NCI-H1092 treated with DMSO at 0.1 percent for 48 hours (cell line): ENCODE measurements at regions not wholly inside any gene's neighbourhood (a gene's known extent, or its start where the extent isn't known, plus 50 kb on each side); places are given as distances from the start of the nearest gene placed in this dataset.
"Not testable (repeated sequence)": the region's sequence is repeated elsewhere in the genome, so short reads cannot be mapped to it uniquely, and the experiment has no call there.

ENCODE experiments used
- DNase-seq: peaks from one replicate; lab custom pipeline; 2025; lab: John Stamatoyannopoulos, UW

DNA sequence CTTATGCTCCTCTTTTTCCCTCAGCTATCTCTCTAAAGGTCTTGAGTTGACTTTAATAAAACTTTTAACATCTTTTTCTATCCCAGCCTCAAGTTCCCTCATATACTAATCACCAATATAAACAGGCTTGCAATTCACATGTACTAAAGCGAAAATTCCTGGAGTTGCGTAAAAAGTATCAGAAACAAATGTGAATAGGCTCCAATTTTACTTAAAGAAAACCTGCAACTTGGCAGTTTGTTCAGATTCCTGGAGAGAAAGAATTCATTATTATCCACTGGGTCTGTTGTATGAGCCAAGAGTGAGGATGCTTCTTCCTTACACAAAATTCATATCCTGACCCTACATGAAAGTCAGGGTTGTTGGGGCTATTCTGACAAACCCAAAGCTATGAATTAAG is 384.2 kb downstream of the DTWD2 start:
- DNase-seq = no peak

DNA sequence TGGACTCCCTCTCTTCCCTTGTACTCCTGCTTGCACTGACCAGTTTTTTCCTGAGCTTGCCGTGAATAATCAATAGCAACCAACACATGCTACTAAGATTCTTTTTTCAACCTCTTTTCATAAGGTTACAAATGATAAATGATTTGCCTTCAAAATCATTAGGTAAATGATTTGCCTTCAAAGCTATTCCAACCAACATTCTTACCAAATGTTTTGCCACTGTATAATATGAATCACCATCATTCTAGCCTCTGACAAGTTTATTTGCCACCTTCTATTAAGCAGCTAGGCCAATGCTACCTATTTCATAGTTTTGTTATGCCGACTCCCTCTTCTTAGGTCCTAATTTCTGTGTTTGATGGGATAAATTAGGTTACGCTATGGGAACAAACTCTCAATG is 385.1 kb downstream of the DTWD2 start:
- no peak for DNase-seq

DNA sequence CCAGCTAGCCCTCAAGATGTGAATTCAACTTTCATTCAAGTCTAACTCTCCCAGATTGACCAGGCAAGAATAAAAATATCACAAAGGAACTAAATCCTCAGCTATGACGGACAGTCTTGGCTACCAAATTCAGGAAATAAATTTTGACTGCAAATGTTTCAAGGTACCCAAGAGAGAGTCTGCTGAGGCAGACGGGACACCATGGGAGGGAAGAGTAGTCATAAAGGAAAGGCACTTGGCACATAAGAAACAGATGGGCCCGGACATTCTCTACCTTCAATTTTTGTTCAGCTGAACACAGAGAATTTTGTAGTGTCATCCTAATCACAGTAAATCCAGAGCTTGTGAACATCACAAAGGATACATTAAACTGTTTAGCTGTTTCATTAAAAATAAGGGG is 390.0 kb downstream of the DTWD2 start:
- no peak for DNase-seq

- DNase-seq = no peak
These were observed 390.8 kb downstream of the DTWD2 start for GRCh38 chr5:118597543-118597942.

DNA sequence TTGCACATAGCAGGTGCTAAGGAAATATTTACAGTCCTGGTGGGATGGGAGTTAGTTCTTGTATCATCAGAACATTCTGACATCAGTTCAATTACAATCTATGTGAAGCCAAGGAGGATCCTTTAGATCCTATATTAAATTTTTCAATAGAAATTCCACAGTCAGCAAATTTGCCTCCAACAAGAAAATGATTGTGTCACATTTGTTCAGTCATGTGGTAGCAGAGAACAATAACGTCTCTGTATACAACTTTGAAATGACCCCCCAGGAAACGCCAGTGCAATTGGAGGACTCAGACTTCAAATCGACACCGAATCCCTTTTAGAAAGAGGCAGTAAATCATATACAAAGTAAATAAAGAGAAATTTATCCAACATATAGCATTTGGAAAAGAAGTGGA is 392.1 kb downstream of the DTWD2 start:
- DNase-seq = no peak

DNA sequence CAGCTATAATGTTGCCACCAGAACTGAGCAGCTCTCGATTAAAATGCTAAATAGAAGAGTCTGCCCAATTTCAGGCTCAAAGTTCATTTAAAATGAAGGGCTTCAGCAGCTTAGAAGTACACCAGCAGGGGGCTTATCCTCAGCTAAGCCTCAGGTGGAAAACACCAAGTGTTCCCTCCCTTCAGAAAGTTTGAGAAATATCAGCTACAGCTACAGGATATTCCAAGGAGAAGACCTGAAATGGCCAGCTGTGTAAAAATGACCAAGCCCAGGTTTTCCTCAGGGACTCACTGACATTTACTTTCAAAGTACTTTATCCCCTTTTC is 395.4 kb downstream of the DTWD2 start:
- DNase-seq = no peak

GRCh38 chr5:118592229-118593002 is 395.9 kb downstream of the DTWD2 start:
- DNase-seq = no peak

- DNase-seq = no peak
These were observed 397.5 kb downstream of the DTWD2 start for GRCh38 chr5:118590806-118591205.

- DNase-seq = no peak
These were observed 407.4 kb downstream of the DTWD2 start for GRCh38 chr5:118580949-118581348.

- DNase-seq = no peak
These were observed 410.3 kb downstream of the DTWD2 start for GRCh38 chr5:118578093-118578492.

DNA sequence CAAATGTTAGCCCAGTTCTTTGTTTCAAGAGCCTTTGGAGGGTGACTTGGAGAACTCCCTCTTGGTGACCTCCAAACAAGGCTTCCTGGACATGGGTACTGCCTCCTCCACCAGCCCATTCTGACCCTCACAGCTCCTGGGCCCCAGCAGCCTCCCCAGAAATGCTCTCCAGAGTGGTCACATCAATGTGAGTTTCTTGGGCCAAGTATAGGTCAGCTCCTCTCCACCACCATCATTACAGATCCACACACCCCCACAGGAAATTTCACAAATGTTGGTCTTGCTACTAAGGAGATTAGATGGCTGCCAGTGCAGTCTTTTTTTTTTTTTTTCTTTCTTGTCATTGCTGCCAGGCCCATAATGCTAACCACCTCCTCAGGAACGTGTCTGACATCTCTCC is 410.7 kb downstream of the DTWD2 start:
- no peak for DNase-seq

- not testable (repeated sequence) for DNase-seq
These were observed 418.1 kb downstream of the DTWD2 start for GRCh38 chr5:118570276-118570675.

DNA sequence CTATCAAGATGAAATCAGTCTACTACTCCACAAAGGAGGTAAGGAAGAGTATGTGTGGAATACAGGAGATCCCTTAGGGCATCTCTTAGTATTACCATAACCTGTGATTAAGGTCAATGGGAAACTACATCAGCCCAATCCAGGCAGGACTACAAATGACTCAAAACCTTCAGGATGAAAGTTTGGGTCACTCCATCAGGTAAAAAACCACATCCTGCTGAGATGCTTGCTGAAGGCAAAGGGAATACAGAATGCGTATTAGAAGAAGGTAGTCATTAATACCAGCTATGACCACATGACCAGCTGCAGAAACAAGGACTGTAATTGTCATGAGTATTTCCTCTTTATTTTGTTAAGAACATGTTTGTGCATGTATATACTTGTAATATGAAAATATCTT is 418.8 kb downstream of the DTWD2 start:
- not testable (repeated sequence) for DNase-seq

- no peak for DNase-seq
These were observed 422.9 kb downstream of the DTWD2 start for GRCh38 chr5:118565335-118565971.

DNA sequence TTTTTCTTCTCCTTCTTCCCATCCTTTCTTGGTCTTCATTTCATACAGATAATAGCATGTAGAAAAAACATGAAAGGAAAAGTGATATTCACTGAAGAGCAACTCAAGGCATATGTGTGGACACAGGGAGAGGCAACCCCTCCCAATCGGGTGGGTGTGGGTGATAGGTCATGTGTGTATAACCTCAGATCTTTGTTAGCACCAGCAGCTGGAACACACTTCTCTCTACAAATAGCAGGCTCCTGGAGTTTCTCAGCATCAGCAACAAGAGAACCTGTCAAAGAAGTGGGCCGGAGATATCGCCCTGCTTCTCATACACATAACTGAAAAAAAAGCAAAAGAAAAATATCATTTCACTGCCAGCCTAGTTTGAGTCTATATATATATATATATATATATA is 426.4 kb downstream of the DTWD2 start:
- no peak for DNase-seq

- no peak for DNase-seq
These were observed 427.1 kb downstream of the DTWD2 start for GRCh38 chr5:118561235-118561634.

DNA sequence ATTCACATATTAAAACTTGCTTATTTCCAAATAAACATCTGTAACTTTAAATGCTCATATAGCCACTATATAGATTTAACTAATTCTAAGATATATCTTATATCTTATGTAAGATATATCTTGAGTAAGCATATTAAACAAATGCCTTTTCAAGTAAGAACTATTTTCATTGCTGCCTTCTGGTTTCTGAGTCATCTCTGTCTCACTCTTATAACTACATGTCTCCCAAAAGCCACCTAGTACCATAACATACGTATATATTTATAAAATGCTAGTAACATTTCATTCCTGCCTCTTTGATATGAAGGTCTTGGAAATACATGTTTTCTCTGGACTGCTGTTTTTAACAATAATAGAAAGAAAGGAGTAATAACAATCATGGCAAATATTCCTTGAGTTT is 429.5 kb downstream of the DTWD2 start:
- DNase-seq = no peak

DNA sequence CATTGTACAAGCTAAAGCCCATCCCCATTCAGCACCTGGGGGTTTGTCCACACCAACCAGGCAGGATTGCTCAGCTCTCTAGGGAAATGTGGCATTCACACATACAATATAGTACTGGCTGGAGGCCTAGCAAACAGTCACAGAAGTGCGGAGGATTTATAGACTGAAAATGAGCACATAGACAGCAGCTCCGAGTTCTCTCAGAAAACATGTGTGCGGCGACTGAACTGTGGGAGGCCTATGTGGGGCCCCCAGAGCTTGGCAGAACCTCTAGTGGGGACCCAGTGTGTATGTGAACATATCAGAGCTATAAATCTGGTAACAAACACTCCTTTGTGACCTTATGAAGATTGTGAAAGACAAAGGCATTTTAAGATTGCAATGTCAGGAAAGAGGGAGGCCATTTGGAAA is 431.1 kb downstream of the DTWD2 start:
- DNase-seq = no peak

DNA sequence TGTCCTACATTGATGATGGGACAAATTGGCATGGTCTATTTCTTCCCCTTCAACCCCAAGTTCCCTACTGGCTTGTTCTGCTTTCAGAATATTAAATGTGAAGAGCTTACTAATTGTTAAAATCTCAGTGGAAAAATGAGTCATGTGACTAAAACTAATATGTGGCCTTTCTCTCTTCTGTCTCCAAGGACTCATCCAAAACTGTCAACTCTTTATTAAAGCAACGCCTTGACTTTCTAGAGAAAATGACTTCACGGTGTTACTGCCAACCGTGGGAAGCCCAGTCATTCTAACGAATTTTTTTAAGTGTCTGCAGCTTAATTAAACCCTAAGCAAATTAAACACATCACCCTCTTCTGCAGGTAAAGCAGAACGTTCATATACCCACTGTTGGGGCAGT is 431.6 kb downstream of the DTWD2 start:
- DNase-seq = no peak

- DNase-seq = no peak
These were observed 432.6 kb downstream of the DTWD2 start for GRCh38 chr5:118555727-118556126.

GRCh38 chr5:118554981-118555380 is 433.4 kb downstream of the DTWD2 start:
- DNase-seq = no peak

GRCh38 chr5:118554241-118554640 is 434.1 kb downstream of the DTWD2 start:
- no peak for DNase-seq

- DNase-seq = no peak
These were observed 434.7 kb downstream of the DTWD2 start for GRCh38 chr5:118553662-118554061.
